Skeletal muscle cell (primary cell): ENCODE measurements at regions not wholly inside any gene's neighbourhood (a gene's known extent, or its start where the extent isn't known, plus 50 kb on each side); places are given as distances from the start of the nearest gene placed in this dataset.

Experiments
- DNase-seq: peaks from one replicate; pipeline ENCODE4 v3.0.0-alpha.2; 2010; ENCODE audit warnings: low read depth
- H3K4me3 ChIP-seq: 2 replicates; pipeline ENCODE4 v1.5.1; 2011; ENCODE audit warnings: low read depth, mild to moderate bottlenecking, control low read depth, low read length, moderate library complexity

DNA sequence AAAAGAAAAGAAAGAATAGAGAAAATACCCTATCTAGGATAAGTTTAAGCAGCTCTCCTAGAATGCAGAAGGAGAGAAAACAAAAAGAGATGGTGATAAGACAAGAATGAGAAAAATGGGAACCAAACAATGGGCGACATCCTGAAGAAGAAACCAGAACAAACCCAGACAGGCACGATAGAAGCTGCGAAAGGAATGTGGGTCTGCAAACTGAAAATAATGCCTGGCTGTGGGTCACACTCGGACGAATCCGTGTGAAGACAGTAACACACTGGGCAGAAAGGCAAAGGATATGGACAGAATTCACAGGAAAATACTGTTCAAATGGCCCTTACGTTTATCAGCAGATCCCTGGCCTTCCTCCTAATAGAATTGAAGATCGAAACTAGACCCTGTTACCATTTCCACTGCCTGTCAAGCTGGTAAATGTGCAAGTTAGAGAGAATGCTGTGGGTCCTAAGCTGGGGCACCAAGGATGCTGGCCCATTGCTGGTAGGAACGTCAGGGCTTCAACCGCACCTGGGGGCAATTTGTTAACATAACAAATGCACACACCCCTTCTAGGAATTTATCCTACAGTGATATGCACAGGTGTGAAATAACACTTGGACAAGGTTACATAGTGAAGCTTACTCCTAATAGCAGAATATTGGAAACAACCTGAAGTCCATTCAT, 117.5 kb upstream of the RFLNA start:
- H3K4me3 ChIP-seq: no peak overlapping the region
- DNase-seq: no peak

DNA sequence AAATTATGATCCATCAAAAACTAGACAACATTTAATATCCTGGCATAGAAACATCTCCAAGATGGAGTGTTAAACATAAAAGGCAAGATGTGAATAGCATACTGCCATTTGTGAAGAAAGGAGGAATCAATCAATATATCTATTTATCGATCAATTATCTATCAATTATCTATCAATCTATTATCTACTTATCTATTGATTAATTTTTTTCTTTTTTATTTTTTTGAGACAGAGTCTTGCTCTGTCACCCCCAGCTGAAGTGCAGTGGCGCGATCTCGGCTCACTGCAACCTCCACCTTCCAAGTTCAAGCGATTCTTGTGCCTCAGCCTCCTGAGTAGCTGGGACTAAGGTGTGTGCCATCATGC, 117.0 kb upstream of the RFLNA start:
- no peak for DNase-seq
- H3K4me3 ChIP-seq: no peak overlapping the region

DNA sequence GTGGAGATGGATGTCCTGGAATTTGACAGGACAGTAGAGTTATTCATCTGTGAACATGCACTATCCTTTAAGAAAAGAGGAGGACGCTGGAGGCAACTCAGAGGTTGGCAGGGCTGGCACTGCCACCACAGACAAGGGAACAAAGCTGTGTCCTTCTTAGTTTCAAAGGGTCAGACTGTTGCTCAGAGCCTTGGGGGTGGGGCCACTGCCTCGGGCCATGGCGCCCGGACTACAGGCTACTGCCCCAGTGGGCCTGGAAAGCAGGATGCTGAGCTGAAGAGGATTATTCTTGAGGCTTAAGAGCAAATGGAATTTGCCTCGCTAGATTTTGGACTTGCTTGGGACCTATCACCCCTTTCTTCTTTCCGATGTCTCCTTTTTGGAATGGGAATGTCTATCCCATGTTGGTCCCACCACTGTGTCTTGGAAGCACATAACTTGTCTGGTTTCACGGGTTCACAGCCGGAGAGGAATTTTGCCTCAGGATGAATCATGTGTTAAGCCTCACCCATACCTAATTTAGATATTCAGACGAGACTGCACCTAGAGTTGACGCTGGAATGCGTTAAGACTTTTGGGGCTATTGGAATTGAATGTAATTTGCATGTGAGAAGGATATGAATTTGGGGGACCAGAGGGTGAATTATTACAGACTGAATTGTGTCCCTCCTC, 114.8 kb upstream of the RFLNA start:
- no peak overlapping the region for H3K4me3 ChIP-seq
- no peak for DNase-seq

DNA sequence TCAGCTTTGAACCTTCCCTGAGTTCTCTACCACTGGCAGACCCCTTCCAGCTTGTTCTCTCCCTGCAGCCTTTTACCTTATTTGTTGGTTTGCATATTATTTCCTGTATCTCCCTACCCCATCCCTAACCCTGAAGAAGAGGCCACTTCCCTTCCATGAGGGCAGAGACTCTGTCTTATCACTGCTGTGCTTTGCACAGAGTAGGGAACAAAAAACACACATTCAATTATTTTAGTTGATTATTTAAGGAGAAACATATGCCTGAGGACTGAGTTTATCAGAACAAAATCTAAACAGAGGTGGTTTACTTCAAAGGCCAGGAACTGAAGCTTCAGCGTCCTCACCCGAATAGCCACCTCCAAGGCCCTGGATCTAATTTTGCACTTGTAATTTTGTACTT, 111.7 kb upstream of the RFLNA start:
- no peak overlapping the region for H3K4me3 ChIP-seq
- no peak for DNase-seq

DNA sequence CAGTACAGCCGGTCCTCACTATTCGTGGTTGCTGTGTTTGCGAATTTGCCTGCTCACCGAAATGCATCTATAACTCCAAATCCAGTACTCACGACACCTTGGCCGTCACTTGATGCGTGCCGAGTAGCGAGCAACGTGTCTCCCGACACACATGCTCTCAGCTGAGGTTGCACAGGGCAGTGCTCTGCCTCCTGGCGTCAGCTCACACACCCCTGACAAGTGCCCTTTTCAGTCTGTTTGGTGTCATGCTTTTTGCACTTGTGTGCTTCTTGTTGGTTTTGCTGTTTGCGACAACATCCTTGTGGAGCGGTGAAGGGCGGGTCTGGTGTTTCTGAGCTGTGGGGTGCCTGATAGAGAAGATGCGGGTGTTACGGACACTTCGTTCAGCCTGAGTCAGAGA, 110.4 kb upstream of the RFLNA start:
- H3K4me3 ChIP-seq: no peak overlapping the region
- no peak for DNase-seq

DNA sequence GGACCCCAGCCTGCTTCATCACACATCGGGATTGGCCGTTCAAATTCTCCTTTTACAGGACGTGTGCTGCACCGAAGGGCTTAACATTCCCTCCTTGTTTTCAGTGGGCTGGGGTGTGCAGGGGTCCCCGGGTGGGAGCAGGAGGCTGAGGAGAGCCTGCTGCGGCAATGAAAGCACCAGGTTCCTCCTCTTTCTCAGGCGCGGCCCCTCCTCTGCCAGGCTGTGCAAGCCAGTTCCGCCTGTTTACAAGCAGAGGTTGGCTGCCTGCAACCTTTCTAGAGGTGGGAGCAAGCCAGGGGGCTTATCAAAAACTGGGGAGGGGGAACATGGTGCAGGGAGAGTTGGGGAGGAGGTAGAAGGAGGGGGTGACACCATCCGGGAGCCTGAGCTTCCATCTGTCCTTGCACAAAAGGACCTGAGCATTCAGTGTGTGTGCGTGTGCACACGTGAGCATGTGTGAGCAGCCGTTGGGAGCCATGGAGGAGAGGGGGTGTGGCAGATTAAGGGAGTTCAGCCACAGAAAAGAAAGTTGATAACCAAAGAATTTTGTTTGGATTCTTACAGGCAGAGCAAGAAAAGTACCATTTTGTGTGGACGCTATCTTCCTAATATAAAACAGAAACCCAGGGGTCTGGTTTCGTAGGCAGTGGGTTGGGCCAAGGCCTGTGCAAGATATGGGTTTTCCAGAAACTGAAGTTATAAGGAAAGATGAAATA, 108.8 kb upstream of the RFLNA start:
- DNase-seq: no peak
- H3K4me3 ChIP-seq: no peak overlapping the region

DNA sequence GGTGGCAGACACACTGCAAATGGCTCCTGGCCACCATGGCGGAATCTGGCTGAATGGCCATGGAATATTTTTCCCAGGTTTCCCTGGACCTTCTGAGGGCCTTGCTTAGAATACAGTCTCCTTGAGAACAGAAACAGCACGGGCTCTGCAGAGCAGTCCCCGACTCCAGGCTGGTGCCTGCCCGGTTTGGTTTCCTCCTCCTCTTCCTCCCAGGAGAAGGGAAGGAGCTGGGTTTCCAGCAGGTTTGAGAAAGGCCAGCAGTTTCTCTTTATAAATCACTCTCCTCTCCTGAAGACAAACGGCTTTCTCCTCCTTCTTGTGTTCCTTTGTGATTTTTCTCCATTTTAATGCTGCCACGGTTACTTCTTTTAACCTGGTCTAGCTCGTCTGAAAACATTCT, 106.8 kb upstream of the RFLNA start:
- no peak for DNase-seq
- H3K4me3 ChIP-seq: no peak overlapping the region

DNA sequence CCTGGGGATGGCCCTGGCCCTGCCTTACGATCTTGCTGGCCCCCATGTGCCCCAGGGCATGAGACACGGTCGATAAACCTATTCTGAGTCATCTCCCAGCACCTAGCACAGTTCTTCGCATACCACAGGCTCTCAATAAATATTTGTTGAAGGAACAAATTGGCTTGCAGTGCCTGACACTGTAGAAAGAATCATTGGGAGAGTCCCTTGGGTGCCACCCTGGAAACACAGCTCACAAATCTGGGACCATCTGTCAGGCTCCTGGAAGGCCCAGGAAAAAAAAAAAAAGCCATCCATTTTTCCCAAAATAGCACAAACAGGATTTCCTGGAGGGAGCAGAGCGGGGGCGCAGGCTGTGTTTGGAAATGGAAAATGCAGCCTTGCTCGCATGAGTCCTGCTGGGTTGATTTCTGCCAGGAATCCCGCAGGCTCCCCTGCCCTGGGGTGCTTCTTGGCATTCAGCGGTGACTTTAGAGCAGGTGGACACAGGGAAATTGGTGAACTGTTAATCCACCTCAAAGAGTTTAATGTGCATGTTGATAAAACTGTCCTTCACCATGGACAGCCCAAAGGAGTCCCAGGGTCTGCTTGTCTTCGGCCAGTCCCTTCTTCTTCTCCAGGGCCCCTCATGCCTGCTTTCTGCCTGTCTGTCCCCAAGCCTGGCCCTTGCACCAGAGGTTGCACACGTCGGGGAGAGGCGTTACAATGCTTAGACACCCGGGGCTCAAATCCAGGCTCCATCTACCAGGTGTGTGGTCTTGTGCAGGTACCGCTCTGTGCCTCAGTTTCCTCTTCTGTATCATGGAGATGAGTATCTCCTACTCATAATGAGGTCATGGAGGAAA, 106.1 kb upstream of the RFLNA start:
- no peak for DNase-seq
- H3K4me3 ChIP-seq: no peak overlapping the region

DNA sequence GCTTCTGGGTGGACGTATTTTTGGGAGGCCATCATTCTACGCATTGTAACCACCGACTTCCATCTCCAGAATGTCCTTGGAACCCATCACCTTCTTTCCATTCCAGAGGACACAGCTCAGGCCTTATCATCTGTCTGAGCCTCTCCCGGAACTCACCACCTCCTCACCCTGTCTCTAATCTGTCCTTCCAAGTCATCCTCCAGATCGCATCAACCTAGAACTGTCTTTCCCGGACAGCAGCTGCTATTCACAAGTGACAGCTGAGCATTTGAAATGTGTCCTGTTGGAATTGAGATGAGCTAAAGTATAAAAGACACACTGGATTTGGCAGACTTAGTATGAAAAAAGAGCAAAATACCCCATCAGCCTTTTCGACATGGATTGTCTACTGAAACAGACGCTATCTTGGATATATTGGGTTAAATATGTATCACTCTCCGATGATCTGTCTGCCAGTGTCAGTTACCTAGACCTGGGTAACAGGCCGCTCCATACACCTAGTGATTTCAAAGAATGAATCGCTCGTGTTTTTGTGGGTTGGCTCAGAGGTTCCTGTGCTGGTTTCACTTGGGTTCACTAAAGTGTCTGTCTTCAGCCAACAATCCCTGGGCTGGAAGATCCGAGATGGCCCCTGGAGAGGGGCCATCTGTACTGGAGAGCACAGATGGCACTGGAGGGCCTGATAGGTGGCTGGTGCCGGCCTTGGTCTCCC, 104.4 kb upstream of the RFLNA start:
- no peak overlapping the region for H3K4me3 ChIP-seq
- no peak for DNase-seq

DNA sequence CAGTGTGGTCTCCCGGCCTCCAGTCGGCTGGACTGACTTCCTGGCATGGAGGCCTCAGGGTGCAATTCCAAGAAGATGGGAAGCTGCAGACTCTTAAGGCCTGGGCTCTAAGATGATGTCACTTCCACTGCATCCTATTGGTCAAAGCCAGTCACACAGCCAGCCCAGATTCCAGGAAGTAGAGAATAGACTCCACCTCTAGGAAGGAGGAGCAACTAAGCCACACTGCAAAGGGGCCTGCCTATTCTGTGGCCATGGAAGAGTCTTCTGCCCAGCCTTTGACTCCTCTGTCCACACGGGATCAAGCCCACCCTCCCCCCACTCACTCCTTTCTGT, 103.9 kb upstream of the RFLNA start:
- DNase-seq: no peak

DNA sequence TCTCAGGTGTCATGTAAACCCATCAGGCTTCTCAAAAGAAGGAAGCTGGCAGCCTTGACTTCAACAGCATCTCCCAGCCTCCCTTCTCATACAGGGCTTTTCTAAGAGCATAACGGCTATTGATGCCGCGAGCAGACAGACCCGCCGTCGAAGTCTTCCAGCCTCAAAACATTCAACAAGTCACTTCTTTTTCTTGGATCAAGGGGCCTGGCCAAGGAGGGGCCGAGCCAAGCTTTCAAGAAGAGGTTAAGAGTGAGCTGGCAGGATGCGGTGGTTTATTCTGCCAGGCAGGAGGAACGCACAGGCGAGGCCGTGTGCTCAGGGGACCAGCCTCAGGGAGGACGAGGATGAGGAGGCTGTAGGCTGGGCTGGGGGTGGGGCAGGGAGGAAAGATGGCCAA, 102.9 kb upstream of the RFLNA start:
- H3K4me3 ChIP-seq: no peak overlapping the region
- DNase-seq: no peak

More for the DNA sequence above, 103.9 kb upstream of the RFLNA start:
- no peak overlapping the region for H3K4me3 ChIP-seq

DNA sequence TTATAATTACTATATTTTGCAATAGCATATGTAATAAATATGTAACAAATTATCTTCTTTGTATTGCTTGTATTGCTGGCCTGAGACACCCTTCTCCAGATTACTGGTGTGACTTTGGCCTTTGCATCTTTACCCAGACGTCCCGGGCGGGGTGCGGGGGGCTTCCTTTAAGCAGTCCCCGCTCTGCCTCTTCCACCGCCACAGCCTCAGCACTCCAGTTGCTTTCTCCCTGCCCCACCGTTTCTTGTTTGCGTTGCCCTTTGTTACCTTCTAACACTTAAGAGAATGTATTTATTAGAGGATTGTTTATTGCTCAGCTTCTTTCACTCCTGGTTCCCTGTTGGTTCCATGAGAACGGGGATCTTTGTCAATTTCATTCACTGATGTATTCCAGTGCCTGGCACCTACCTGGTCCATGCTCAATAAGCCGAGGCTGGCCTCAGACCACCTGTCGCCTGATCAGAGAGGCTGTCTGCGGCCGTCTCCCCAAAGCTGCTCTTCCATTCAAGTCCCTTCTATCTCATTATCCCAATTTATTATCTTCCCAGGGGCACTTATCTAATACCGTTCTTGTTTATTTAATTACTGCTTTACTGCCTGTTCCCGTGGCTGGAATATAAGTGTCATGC, 100.5 kb upstream of the RFLNA start:
- DNase-seq: no peak
- no peak overlapping the region for H3K4me3 ChIP-seq

DNA sequence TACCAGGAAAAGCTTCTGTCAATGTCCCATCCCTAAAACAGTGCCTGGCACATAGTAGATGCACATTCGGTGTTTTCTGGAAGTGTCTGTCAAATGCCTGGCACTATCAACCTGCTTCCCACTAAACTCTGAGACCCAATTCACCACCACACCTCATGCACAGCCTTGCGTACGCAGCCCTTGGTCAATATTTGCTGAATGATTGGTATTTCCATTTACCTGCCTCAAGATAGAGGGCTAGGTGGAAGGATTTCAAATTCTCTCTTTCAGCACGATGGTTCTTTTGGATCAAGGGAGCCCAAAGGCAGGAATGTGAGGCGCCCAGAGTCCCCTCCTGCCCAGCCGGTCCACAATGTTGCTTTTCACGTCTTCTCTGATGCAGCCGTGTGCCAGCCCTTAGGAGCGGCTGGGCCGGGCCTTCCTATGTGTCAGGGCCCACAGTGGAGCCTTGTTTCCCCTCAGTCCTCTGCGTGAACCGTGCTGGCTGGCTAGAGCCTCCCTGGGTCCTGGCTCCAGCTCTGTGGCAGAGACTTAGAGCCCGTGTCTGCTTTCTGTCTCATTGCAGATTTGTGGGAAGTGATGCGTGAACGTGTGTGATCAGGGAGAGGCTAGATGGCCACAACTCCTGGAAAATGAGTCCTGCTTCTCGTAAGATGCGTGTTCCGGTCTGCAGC, 99.9 kb upstream of the RFLNA start:
- no peak overlapping the region for H3K4me3 ChIP-seq
- no peak for DNase-seq

DNA sequence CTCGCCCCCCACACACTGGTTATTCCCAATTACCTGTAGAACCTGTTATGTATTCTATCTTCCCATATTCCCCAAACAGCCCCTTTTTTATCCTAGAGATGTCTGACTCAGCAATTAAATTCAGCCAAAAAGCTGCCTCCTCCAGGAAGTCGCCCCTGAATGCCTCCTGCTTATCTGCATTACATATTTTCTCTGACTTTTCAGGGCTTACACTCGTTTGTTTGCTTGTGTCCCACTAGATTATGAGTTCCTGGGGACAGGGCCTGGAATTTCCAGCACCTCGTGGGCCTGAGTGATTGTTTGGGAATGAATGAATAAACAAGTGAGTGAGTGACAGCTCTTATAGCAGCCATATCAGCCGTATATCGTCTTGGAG, 99.3 kb upstream of the RFLNA start:
- H3K4me3 ChIP-seq: no peak overlapping the region
- DNase-seq: no peak

DNA sequence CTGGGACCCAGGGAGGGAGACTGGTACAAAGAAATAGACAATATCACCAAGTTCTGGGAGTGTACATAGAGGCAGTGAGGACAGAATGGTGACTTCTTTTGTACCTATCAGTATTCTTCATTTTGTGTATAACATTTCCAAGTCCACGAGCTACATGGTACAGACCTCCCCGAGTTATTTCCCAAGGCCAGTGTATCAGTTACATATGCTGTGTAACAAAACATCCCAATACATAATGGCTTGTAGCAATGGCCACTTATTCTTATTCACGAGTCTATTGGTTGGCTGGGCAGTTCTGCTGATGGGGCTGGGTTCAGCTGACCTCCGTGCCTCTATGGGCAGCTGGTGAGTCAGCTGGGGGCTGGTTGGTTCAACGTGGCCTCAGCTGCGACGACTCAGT, 98.7 kb upstream of the RFLNA start:
- H3K4me3 ChIP-seq: no peak overlapping the region
- DNase-seq: no peak

DNA sequence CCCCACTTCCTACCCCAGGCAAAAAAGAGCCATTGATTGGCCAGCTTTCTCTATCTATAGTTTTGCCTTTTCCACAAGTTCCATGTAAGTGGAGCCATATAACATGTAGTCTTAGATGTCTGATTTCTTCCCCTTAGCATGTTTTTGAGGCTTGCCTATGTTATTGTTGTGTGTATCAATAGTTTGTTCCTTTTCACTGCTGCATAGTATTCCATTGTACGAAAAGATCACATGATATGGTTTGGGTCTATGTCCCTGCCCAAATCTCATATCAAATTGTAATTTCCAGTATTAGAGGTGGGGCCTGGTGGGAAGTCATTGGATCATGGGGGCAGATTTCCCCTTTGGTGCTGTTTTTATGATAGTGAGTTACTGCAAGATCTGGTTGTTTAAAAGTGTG, 93.6 kb upstream of the RFLNA start:
- no peak overlapping the region for H3K4me3 ChIP-seq
- DNase-seq: no peak

DNA sequence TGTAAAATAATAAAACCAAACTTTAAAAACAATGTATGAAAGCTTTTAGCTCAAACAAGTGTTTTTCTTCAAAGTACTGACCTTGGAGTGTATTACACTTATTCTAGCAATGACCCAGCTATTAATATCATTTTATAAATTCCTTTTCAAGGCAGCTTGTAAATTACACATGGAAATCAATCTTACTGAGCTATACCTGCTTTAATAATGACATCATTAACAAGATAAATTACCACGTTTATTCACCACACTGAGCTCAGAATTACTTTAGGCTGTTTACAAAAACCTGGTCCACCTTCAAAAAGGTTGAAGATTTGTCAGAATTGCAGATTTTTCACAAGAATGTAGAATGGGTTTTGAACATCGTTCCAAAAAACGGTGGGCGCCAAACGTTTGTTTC, 91.7 kb upstream of the RFLNA start:
- DNase-seq: no peak
- H3K4me3 ChIP-seq: no peak overlapping the region

DNA sequence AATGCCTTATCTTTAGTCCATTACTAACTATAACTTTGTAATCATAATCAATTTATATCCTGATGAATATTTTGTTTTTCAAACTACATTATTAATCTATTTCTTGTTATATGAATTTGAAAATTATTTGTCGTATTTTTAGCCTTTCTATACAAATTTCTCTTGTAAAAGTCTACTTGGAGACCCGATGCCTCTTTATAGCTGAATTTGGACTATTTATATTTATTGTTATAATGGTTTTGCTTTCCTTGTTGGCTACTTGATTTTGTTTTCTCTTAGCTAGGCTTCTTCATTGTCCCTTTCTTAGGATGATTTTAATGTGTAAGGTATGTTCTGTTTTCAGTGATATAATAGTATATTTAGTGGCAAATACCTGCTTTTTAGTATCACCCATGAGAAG, 89.5 kb upstream of the RFLNA start:
- H3K4me3 ChIP-seq: no peak overlapping the region
- no peak for DNase-seq

DNA sequence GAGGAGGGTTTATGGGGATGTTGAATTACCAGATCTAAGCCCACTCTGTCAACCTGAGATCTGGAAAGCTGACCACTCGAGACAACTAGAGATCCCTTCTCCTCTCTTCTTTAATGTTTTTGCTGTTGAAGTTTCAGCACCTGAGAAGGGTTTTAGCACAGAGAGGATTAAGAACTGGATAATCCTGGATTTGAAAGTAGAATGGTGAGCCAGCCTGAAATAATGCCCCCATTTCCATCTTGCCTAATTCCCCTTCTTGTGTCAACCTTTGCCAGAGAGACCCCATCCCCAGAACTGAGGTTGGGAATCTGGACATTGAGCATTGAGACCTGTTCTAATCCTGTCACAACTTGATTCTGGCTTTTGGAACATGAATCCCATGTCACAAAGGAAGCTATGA, 87.8 kb upstream of the RFLNA start:
- no peak overlapping the region for H3K4me3 ChIP-seq
- no peak for DNase-seq
